Inferior parietal cortex (tissue), 1 donor: ENCODE measurements at regions not wholly inside any gene's neighbourhood (a gene's known extent, or its start where the extent isn't known, plus 50 kb on each side); places are given as distances from the start of the nearest gene placed in this dataset.
A peak's percentile ranks its signal among the peaks of the same experiment; 100 is the strongest.

Experiments
- DNase-seq: peaks from one replicate; pipeline ENCODE4 v3.0.0-alpha.2; 2016; ENCODE audit errors: extremely low spot score

GRCh38 chr6:41404182-41404845, 68.9 kb downstream of the NCR2 start:
- no peak for DNase-seq

- no peak for DNase-seq
These were observed 70.7 kb downstream of the NCR2 start for GRCh38 chr6:41405941-41406727.

- DNase-seq: no peak
These were observed 71.5 kb downstream of the NCR2 start for GRCh38 chr6:41406728-41407489.

GRCh38 chr6:41408576-41408975, 73.2 kb downstream of the NCR2 start:
- no peak for DNase-seq

- DNase-seq: no peak
These were observed 73.6 kb downstream of the NCR2 start for GRCh38 chr6:41408982-41409381.

- DNase-seq: no peak
These were observed 74.1 kb downstream of the NCR2 start for GRCh38 chr6:41409489-41409888.

- no peak for DNase-seq
These were observed 76.6 kb downstream of the NCR2 start for GRCh38 chr6:41411961-41412360.

- no peak for DNase-seq
These were observed 77.8 kb downstream of the NCR2 start for GRCh38 chr6:41413250-41413649.

GRCh38 chr6:41416501-41416837, 81.1 kb downstream of the NCR2 start:
- no peak for DNase-seq

- no peak for DNase-seq
These were observed 83.3 kb downstream of the NCR2 start for GRCh38 chr6:41418741-41419140.

- no peak for DNase-seq
These were observed 84.0 kb downstream of the NCR2 start for GRCh38 chr6:41419385-41419784.

GRCh38 chr6:41420186-41420585, 84.8 kb downstream of the NCR2 start:
- DNase-seq: no peak

GRCh38 chr6:41422161-41422560, 86.8 kb downstream of the NCR2 start:
- no peak for DNase-seq

GRCh38 chr6:41423002-41423401, 87.6 kb downstream of the NCR2 start:
- no peak for DNase-seq

- peak; percentile 95 for DNase-seq
These were observed 89.1 kb downstream of the NCR2 start for GRCh38 chr6:41424370-41425058.

- no peak for DNase-seq
These were observed 90.1 kb downstream of the NCR2 start for GRCh38 chr6:41425511-41425910.

GRCh38 chr6:41426438-41426851, 91.0 kb downstream of the NCR2 start:
- DNase-seq: no peak

GRCh38 chr6:41426888-41427641, 91.7 kb downstream of the NCR2 start:
- no peak for DNase-seq

GRCh38 chr6:41427642-41428335, 92.4 kb downstream of the NCR2 start:
- DNase-seq: no peak

GRCh38 chr6:41428336-41428995, 93.1 kb downstream of the NCR2 start:
- DNase-seq: no peak
